Right lung (tissue), 2 donors: ENCODE measurements at regions not wholly inside any gene's neighbourhood (a gene's known extent, or its start where the extent isn't known, plus 50 kb on each side); places are given as distances from the start of the nearest gene placed in this dataset.

Experiments
- DNase-seq, 2 donors: peaks; one replicate each; pipeline ENCODE4 v3.0.0-alpha.2; 2013

DNA sequence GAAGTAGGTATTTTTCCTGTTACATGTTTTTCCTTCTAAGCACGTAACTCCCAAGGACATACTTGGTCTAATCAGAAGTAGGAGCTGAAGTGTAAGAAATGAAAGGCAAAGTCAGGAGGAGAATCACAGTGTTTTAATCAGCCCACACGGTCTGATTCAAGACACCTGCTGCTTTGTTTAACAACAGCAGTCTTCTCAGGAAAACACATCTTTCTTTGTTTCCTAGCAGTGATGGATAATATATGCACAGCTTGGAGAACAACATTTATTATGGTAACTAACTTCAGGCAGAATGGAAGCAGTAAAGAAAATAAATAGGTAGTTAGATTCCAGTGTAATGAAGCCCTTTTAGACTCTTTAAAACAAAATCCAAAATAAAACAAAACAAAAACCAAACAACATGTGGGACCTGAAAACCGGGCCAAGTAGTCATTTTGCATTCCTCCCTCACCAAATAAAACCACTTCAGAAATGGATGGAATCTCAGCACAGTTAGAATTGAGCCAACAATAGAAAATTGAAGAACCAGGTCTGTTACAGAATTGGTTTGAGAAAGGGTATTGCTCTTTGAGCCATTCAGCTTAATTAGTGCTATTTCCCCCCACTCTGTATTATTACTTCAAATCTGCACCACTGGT lies 61.1 kb upstream of the UGP2 start:
- DNase-seq: no peak

DNA sequence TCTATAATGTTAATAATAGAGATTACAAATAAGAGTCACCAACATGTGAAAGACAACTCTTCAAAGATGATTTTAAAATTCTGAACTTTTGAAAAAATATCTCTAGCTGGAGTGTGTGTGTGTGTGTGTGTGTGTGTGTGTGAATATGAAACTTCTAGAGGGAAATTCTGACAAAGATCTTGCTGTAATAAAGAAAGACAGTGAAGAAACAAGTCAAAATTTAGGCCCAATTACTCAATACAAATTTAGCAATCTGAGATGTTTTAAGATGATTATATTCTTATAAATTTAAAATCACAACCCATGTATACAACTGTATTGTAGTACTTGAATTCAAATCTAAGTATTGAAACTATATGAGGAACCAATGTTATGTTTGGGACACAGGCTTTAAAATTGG lies 57.2 kb upstream of the UGP2 start:
- DNase-seq: no peak

DNA sequence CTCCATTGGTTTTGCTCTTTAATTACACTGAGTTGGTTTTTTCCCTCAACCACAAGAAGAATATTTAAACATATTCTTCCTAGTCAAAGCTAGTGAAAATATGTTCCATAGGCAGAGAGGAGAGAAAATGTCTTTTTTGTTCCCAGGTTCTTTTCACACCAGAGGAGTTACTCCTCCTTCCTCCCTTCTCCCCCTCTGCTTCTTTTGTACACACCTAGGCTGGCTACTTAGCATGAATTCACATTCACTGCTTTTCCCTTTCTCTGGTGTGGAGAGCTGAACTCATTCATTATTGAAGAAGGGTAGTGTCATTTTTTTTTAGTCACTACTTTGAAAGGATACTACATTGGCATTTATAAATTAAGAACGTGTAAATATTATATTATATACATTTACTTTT lies 56.6 kb upstream of the UGP2 start:
- no peak for DNase-seq

DNA sequence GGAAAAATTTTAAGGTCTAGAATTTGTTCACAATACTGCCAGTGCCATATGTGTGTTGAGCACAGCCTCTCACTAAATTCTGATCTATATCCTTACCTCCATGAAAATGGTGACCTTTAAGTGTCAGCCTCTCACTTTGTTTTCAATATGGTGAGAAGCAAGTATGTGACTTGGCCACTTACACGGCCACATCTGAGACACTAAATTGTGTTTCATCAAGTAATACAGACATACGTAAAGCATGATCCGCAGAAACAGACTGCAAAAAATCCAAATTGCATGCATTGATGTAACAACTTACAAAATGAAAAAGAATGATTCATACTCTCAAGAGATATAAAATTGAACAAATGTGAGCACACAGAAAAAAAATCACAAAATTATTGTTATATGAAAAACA lies 55.2 kb upstream of the UGP2 start:
- no peak for DNase-seq

DNA sequence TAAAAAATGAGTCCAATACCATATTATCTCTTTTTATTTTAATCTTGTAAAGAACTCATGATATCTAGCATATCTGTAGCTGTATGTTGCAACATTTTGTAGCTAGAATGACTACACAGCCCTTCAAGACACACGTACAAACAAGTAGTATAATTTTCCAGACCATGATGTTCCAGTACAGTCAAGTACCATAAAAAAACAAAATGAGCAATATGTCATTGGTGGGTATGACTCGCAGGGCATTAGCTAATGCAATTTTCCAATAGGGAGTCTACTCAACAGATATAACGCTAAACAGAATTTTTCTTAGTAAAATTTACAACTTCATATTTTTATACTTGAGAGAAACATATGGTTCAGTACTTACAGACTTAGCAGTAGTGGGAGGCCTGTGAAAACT lies 53.6 kb upstream of the UGP2 start:
- no peak for DNase-seq

DNA sequence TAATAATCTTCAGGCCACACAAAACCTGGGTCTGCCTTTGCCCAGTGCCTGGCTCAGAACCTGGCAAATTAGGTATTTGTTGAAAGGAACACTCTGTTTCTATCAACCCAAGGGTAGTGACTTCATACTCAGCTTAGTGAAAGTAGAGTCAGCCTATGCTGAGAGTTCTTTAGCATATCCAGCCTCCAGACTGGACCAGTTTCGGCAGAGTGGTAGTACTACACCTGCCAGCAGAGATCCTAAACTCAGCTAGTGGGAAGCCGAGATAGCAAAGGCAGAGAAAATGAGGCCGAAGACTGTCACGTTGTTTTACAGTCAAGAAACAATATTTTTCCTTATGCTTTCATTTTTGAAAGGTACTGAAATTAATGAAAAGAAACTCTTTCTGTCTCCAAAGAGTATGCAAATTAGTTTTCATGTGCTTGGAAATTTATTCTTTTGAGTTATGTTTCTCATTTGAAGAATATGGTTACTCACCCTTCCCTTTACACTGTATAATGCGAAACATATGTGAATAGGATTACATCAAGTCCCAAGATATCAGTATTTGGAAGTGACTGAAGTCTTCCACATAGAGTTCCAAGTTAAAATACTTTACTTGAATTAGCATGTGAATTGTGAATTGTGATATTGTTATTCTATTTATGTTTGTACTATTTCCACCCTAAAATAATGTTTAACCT lies 52.2 kb upstream of the UGP2 start:
- no peak for DNase-seq

DNA sequence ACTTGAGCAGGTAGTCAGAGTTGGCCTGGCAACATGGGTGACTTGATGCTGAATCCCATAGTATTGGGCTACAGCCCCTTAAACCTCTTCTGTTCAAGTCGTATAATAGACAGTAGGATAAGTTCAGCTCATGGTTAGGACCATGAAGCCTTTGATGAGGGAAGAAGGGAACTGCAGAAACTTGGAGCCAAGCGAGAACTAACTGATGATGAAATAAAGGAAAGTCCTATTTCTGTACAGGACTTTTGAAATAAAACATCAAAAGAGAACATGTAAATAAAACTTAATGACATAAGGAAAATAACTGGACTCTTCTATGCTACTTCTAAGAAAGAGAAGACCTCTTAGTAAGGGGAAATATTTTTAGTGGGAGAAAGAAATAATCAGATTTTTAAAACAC lies 51.2 kb upstream of the UGP2 start:
- no peak for DNase-seq

DNA sequence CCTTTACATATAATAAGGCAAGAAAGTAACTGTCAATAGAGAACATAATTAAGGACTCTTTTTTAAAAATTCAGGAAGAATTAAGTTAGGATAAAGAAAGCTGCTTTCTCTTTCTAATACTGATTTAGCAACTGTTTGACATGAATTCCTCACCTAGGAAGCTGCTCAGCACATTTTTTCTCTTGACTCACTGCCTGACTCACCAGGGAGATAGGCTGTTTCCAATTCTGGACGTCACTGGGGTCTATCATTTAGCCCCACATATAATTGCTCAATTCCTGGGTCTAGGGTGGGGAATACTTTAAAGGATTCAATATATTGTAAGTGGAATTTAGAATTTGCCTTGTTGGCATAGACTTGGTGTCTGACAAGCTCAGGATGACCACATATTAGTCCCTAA lies 50.8 kb upstream of the UGP2 start:
- DNase-seq: no peak

DNA sequence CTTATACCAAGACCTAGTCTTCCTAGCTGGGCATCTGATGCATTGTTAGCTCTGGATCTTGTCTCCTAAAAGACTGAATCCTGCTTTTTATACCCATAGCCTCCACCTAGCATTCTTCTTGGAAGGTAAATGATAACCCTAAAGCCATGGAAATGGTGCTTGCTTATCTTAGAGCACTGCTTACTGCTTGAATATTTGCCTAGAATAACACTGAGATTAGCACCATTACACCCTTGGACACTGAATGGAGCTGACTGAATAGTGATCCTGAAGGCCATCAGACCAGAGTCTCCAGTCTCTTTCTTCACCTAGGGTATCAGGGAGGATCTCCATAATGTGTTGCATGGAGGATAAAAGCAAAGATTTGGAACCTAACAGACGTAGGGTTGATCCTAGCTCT lies 50.3 kb upstream of the UGP2 start:
- DNase-seq: no peak
